ENCODE measurements at regions not wholly inside any gene's neighbourhood (a gene's known extent, or its start where the extent isn't known, plus 50 kb on each side); places are given as distances from the start of the nearest gene placed in this dataset.

- H3K4me2 ChIP-seq (ENCODE audit: unreplicated experiment), result no peak overlapping the region
- no peak overlapping the region for H3K27ac ChIP-seq
- H2AFZ ChIP-seq, result no peak overlapping the region
- H3K27me3 ChIP-seq (replicated peaks; ENCODE audit: insufficient read depth), result no peaks in the 10 kb centered on the region
- H3K36me3 ChIP-seq (ENCODE audit: low read depth), result no peaks in the 10 kb centered on the region
- no peak for DNase-seq
- no peak overlapping the region for H3K4me3 ChIP-seq
- no peaks in the 10 kb centered on the region for H3K4me1 ChIP-seq (ENCODE audit: insufficient read depth)
- in situ Hi-C loops (cut with MboI), result no loop called here
- no peaks in the 10 kb centered on the region for H3F3A ChIP-seq (ENCODE audit: insufficient read depth)
- H3K9me3 ChIP-seq (ENCODE audit: low read depth), result no peaks in the 10 kb centered on the region
- TF ChIP-seq EZH2 (IDR thresholded peaks at IDR 0.05; ENCODE audit: insufficient read depth, poor library complexity, severe bottlenecking) (no peak), EZH2phosphoT487 (IDR thresholded peaks at IDR 0.05; ENCODE audit: insufficient read depth, low read depth) (no peak)
- 5 to 9% methylated on average over 1 of the region's 1 CpG for WGBS, 2 experiments (ENCODE audit: low coverage in 1 of 2, low lambda C conversion rate in 2 of 2, missing lambda C conversion rate in 2 of 2)
- H4K20me1 ChIP-seq (ENCODE audit: insufficient read depth), result no peaks in the 10 kb centered on the region
- no peaks in the 10 kb centered on the region for H3K79me2 ChIP-seq (ENCODE audit: insufficient read depth)
- no peaks in the 10 kb centered on the region for H3K9me2 ChIP-seq (ENCODE audit: insufficient read depth)
- no peak overlapping the region for H3K9ac ChIP-seq
Observed at GRCh38 chr2:220544049-220544448, 916.6 kb downstream of the SLC4A3 start.

GRCh38 chr2:220550995-220551700, 923.7 kb downstream of the SLC4A3 start:
- Histone ChIP-seq H4K20me1 (ENCODE audit: insufficient read depth) (no peaks in the 10 kb centered on the region), H3K79me2 (ENCODE audit: insufficient read depth) (no peaks in the 10 kb centered on the region), H3K9me3 (ENCODE audit: low read depth) (no peaks in the 10 kb centered on the region), H3K36me3 (ENCODE audit: low read depth) (no peaks in the 10 kb centered on the region), H2AFZ (no peak overlapping the region), H3K27me3 (replicated peaks; ENCODE audit: insufficient read depth) (no peaks in the 10 kb centered on the region), H3F3A (ENCODE audit: insufficient read depth) (peaks cover 6% of the 10 kb centered on the region), H3K9me2 (ENCODE audit: insufficient read depth) (no peaks in the 10 kb centered on the region), H3K9ac (no peak overlapping the region), H3K4me2 (ENCODE audit: unreplicated experiment) (no peak overlapping the region), H3K27ac (no peak overlapping the region), H3K4me1 (ENCODE audit: insufficient read depth) (peaks cover 1% of the 10 kb centered on the region), H3K4me3 (no peak overlapping the region)
- TF ChIP-seq EZH2phosphoT487 (IDR thresholded peaks at IDR 0.05; ENCODE audit: insufficient read depth, low read depth), result no peak
- TF ChIP-seq EZH2 (IDR thresholded peaks at IDR 0.05; ENCODE audit: insufficient read depth, poor library complexity, severe bottlenecking), result no peak
- no peak for DNase-seq
- 52 to 61% methylated on average over 2 of the region's 2 CpGs for WGBS, 2 experiments (ENCODE audit: low coverage in 1 of 2, low lambda C conversion rate in 2 of 2, missing lambda C conversion rate in 2 of 2)
- in situ Hi-C loops (cut with MboI), result no loop called here

GRCh38 chr2:220552790-220553535, 925.5 kb downstream of the SLC4A3 start:
- WGBS, 2 experiments (ENCODE audit: low coverage in 1 of 2, low lambda C conversion rate in 2 of 2, missing lambda C conversion rate in 2 of 2), result 60 to 61% methylated on average over 7 of the region's 7 CpGs
- no peaks in the 10 kb centered on the region for H3K27me3 ChIP-seq (replicated peaks; ENCODE audit: insufficient read depth)
- no peak overlapping the region for H3K9ac ChIP-seq
- H4K20me1 ChIP-seq (ENCODE audit: insufficient read depth), result no peaks in the 10 kb centered on the region
- no peak overlapping the region for H3K4me2 ChIP-seq (ENCODE audit: unreplicated experiment)
- no peak for TF ChIP-seq EZH2 (IDR thresholded peaks at IDR 0.05; ENCODE audit: insufficient read depth, poor library complexity, severe bottlenecking)
- TF ChIP-seq EZH2phosphoT487 (IDR thresholded peaks at IDR 0.05; ENCODE audit: insufficient read depth, low read depth), result no peak
- H3K4me3 ChIP-seq, result no peak overlapping the region
- no peaks in the 10 kb centered on the region for H3K9me3 ChIP-seq (ENCODE audit: low read depth)
- H3F3A ChIP-seq (ENCODE audit: insufficient read depth), result peaks cover 19% of the 10 kb centered on the region
- no peaks in the 10 kb centered on the region for H3K9me2 ChIP-seq (ENCODE audit: insufficient read depth)
- peaks cover 13% of the 10 kb centered on the region for H3K4me1 ChIP-seq (ENCODE audit: insufficient read depth)
- in situ Hi-C loops (cut with MboI), result no loop called here
- no peak for DNase-seq
- no peak overlapping the region for H3K27ac ChIP-seq
- H2AFZ ChIP-seq, result no peak overlapping the region
- no peaks in the 10 kb centered on the region for H3K79me2 ChIP-seq (ENCODE audit: insufficient read depth)
- no peaks in the 10 kb centered on the region for H3K36me3 ChIP-seq (ENCODE audit: low read depth)

DNA sequence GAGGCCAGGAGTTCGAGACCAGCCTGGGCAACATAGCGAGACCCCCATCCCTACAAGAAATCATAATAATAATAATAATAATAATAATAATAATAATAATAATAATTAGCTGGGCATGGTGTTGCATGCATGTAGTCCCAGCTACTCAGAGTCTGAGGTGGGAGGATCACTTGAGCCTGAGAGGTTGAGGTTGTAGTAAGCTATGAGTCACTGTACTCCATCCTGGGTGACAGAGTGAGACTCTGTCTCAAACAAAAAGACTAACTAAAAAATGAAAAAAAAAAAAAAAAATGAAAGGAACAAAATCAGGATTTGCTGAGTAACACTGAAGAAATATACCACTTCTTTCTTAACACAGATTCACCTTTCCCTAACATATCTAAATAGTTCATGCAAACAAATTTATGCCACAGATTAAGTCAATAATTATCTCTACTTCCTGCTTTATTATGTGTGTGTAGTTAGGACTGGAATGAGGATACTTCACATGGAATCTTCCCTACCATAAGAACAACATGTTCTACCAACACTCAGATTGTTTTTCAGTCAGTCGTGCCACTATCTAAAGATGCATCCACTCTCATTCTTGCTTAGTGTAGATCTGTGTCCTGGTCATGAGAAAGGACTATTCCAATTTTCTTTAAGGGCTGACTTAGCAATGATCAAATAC, 928.7 kb downstream of the SLC4A3 start:
- DNase-seq, result peak; percentile 50
- peaks cover 19% of the 10 kb centered on the region for H3F3A ChIP-seq (ENCODE audit: insufficient read depth)
- H3K27me3 ChIP-seq (replicated peaks; ENCODE audit: insufficient read depth), result no peaks in the 10 kb centered on the region
- H2AFZ ChIP-seq, result peak overlapping the region; percentile 52
- in situ Hi-C loops (cut with MboI), result no loop called here
- H3K27ac ChIP-seq, result peak overlapping the region; percentile 69
- H3K9me2 ChIP-seq (ENCODE audit: insufficient read depth), result no peaks in the 10 kb centered on the region
- no peak overlapping the region for H3K4me3 ChIP-seq
- H3K4me1 ChIP-seq (ENCODE audit: insufficient read depth), result peaks cover 13% of the 10 kb centered on the region
- TF ChIP-seq EZH2 (IDR thresholded peaks at IDR 0.05; ENCODE audit: insufficient read depth, poor library complexity, severe bottlenecking) (no peak), EZH2phosphoT487 (IDR thresholded peaks at IDR 0.05; ENCODE audit: insufficient read depth, low read depth) (no peak)
- H3K9ac ChIP-seq, result 0 out of 2 replicates have a peak overlapping the region, but pooled peaks have one; percentile 8
- H3K79me2 ChIP-seq (ENCODE audit: insufficient read depth), result no peaks in the 10 kb centered on the region
- no peaks in the 10 kb centered on the region for H3K9me3 ChIP-seq (ENCODE audit: low read depth)
- H3K36me3 ChIP-seq (ENCODE audit: low read depth), result no peaks in the 10 kb centered on the region
- no peaks in the 10 kb centered on the region for H4K20me1 ChIP-seq (ENCODE audit: insufficient read depth)
- WGBS, 2 experiments (ENCODE audit: low coverage in 1 of 2, low lambda C conversion rate in 2 of 2, missing lambda C conversion rate in 2 of 2), result 75 to 84% methylated on average over 3 of the region's 3 CpGs
- peak overlapping the region; percentile 54 for H3K4me2 ChIP-seq (ENCODE audit: unreplicated experiment)
